ENCODE measurements at regions not wholly inside any gene's neighbourhood (a gene's known extent, or its start where the extent isn't known, plus 50 kb on each side); places are given as distances from the start of the nearest gene placed in this dataset.

DNA sequence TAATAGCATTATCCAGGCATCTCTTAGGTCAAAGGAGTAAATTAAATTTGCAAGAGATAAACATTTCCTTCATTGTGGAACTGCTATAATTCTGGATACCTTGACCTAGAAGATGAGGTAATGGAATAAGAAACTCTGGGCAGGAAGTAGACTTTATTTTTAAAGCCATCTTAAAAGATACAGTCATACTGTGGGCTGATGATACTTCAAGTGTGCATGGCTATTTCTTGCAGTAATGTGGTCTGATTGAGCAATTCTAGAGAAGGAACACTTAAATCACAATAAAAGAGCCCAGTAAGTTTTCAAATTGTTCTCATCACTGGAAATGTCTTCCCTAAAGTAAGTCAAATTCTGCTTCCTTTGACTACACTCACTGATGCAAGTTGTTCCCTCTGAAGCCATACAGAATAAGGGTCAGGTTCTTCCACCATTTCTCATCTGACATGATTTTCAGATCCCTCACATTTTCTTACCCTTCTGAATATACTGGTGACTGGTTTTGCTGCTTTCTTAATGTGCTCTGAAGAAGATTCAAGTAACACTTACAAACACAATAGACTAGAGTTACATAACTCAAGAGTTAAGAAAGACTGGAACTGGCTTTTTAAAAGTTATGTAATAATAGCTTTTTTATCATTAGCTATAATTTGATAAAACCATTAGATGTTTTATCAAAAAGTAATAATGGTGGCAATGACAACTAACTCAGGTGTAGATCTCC, 62.6 kb upstream of the TMEM244 start:
- TF ChIP-seq, protein P1, sequence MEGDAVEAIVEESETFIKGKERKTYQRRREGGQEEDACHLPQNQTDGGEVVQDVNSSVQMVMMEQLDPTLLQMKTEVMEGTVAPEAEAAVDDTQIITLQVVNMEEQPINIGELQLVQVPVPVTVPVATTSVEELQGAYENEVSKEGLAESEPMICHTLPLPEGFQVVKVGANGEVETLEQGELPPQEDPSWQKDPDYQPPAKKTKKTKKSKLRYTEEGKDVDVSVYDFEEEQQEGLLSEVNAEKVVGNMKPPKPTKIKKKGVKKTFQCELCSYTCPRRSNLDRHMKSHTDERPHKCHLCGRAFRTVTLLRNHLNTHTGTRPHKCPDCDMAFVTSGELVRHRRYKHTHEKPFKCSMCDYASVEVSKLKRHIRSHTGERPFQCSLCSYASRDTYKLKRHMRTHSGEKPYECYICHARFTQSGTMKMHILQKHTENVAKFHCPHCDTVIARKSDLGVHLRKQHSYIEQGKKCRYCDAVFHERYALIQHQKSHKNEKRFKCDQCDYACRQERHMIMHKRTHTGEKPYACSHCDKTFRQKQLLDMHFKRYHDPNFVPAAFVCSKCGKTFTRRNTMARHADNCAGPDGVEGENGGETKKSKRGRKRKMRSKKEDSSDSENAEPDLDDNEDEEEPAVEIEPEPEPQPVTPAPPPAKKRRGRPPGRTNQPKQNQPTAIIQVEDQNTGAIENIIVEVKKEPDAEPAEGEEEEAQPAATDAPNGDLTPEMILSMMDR (IDR thresholded peaks at IDR 0.05; ENCODE audit: insufficient read depth, low read length, poor library complexity, severe bottlenecking): no peak
- Histone ChIP-seq H3K4me3 (ENCODE audit: low read depth, low read length) (no peak overlapping the region), H3K36me3 (ENCODE audit: control insufficient read depth, insufficient read depth, low read length) (no peaks in the 10 kb centered on the region), H3K27me3 (ENCODE audit: control insufficient read depth, insufficient read depth, low read length) (no peaks in the 10 kb centered on the region)
- DNase-seq (ENCODE audit: low read depth): no peak

DNA sequence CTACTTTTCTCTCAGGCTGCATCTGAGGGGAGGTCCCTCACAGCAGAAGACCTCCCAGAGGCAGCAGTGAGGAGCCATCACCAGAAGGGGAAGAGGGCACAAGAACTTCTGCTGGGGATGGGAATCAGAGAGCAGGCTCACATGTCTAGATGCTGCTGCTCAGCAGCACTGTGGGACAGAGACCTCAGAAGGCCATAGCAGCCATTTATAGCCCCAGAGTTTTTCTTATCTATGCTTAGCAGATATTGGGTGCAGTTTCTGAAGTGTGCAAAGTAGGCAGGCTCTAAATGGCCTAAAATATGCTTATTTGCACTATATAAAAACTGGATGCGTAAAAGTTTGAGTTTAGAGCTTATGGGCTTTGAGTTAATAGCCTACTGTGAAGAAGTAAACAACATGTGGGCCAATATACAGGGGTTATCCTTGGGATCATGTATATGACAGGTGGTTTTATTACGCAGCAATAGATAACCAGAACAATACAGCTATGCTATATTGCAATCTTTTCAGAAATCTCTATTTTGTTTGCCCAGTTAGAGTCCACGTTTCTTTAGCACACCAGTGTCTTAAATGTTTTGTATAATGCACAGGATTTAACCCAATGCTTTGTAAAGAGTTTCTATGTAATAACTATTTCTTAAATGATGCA, 60.2 kb upstream of the TMEM244 start:
- Histone ChIP-seq H3K36me3 (ENCODE audit: control insufficient read depth, insufficient read depth, low read length) (no peaks in the 10 kb centered on the region), H3K27me3 (ENCODE audit: control insufficient read depth, insufficient read depth, low read length) (no peaks in the 10 kb centered on the region), H3K4me3 (ENCODE audit: low read depth, low read length) (no peak overlapping the region)
- no peak for DNase-seq (ENCODE audit: low read depth)
- TF ChIP-seq, protein P1 (IDR thresholded peaks at IDR 0.05; ENCODE audit: insufficient read depth, low read length, poor library complexity, severe bottlenecking): no peak

DNA sequence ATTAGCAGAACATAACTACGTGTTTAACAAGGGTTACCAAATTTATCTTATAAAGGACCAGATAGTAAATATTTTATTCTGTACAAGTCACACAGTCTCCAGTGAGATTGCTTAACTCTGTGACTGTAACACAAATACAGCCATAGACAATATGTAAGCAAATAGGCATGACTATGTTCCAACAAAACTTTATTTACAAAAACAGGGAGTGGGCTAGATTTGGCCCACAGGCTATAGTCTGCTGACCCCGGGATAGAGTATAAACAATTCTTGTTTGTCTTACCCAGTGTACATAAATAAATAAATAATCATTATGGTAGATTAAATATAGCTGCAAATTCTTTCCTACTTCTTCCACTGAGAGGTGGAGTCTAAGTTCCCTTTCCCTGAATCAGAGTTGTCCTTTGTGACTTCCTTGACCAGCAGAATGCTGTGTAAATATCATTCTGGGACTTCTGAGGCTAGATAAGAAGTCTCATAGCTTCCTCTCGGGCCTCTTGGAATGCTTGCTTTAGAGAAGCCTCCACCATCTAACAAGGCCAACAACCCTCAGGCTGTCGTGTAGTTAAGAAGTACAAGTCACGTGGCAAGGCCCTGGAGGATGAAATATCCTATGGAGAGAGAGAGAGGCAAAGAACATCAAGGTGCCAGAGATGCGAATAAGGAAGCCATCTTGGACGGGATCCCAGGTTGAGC, 59.1 kb upstream of the TMEM244 start:
- no peak for DNase-seq (ENCODE audit: low read depth)
- TF ChIP-seq, protein P1 (IDR thresholded peaks at IDR 0.05; ENCODE audit: insufficient read depth, low read length, poor library complexity, severe bottlenecking): no peak
- H3K27me3 ChIP-seq (ENCODE audit: control insufficient read depth, insufficient read depth, low read length): no peaks in the 10 kb centered on the region
- H3K36me3 ChIP-seq (ENCODE audit: control insufficient read depth, insufficient read depth, low read length): no peaks in the 10 kb centered on the region
- H3K4me3 ChIP-seq (ENCODE audit: low read depth, low read length): no peak overlapping the region

DNA sequence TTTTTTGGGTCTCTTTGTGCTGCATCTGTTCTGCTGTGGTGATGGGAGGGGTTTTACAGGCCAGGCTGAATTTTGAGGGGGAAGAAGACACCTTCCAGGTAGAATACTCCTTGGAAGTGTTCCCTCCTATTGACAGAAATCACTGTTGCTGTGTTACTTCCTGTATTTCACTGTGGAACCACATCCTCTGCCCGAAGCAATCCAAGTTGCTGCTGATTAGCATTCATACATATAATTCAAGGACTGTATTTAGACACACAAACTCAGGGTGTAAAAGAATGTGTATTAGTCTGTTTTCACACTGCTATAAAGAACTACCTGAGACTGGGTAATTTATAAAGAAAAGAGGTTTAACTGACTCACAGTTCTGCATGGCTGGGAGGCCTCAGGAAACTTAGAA, 50.6 kb upstream of the TMEM244 start:
- H3K4me3 ChIP-seq (ENCODE audit: low read depth, low read length): no peak overlapping the region
- TF ChIP-seq, protein P1 (IDR thresholded peaks at IDR 0.05; ENCODE audit: insufficient read depth, low read length, poor library complexity, severe bottlenecking): no peak

More for the DNA sequence above, 50.6 kb upstream of the TMEM244 start:
- no peaks in the 10 kb centered on the region for H3K27me3 ChIP-seq (ENCODE audit: control insufficient read depth, insufficient read depth, low read length)
- no peaks in the 10 kb centered on the region for H3K36me3 ChIP-seq (ENCODE audit: control insufficient read depth, insufficient read depth, low read length)
- no peak for DNase-seq (ENCODE audit: low read depth)

Measured in kidney epithelial cell (primary cell).